Left lung (tissue), 4 donors: ENCODE measurements at regions not wholly inside any gene's neighbourhood (a gene's known extent, or its start where the extent isn't known, plus 50 kb on each side); places are given as distances from the start of the nearest gene placed in this dataset.

Experiments used
- ATAC-seq: fragments of 200-7000 bp; cut with Tn5 transposase; one replicate; pipeline ENCODE4 v1.9.1; 2020; ENCODE audit warnings: moderate library complexity
- DNase-seq, 4 donors: peaks; one replicate each; pipeline ENCODE4 v3.0.0-alpha.2; 2013 to 2020
- H3K27ac ChIP-seq, 2 donors: fragments of 200-600 bp; sonication (generic) in 1 of 2; one replicate each; pipeline versions ENCODE4 v1.5.0 to v1.8.0; 2020 to 2021
- H3K27me3 ChIP-seq, 2 donors: fragments of 200-600 bp; sonication (generic) in 1 of 2; one replicate each; pipeline versions ENCODE4 v1.5.0 to v1.8.0; 2020 to 2021
- H3K36me3 ChIP-seq, 2 donors: fragments of 200-600 bp; sonication (generic) in 1 of 2; one replicate each; pipeline versions ENCODE4 v1.5.0 to v1.8.0; 2020 to 2021
- H3K4me1 ChIP-seq, 2 donors: fragments of 200-600 bp; one replicate each; pipeline ENCODE4 v1.8.0; 2021
- H3K4me3 ChIP-seq, 2 donors: fragments of 200-600 bp; sonication (generic) in 1 of 2; one replicate each; pipeline versions ENCODE4 v1.5.0 to v1.8.0; 2020 to 2021; ENCODE audit warnings: mild to moderate bottlenecking in 1 of 2
- H3K9me3 ChIP-seq, 2 donors: fragments of 200-600 bp; sonication (generic) in 1 of 2; one replicate each; pipeline versions ENCODE4 v1.5.0 to v1.8.0; 2020 to 2021
- intact Hi-C, 2 donors: fragments of 100-400 bp; cut with DNase I; formaldehyde crosslinking; loops; one replicate each; pipeline versions ENCODE4 v1.11.2 to v1.14.2; 2022
- TF ChIP-seq, protein P1 (sequence below), 2 donors: fragments of 200-600 bp; sonication (generic) in 1 of 2; IDR thresholded peaks; one replicate each; pipeline versions ENCODE4 v1.5.0 to v1.8.0; 2021; ENCODE audit warnings: antibody characterized with exemption in 2 of 2
- donor health status: DM: no; HTN: yes; CAD: no.
- donor health status: DM: no; HTN: no; CAD: no.

DNA sequence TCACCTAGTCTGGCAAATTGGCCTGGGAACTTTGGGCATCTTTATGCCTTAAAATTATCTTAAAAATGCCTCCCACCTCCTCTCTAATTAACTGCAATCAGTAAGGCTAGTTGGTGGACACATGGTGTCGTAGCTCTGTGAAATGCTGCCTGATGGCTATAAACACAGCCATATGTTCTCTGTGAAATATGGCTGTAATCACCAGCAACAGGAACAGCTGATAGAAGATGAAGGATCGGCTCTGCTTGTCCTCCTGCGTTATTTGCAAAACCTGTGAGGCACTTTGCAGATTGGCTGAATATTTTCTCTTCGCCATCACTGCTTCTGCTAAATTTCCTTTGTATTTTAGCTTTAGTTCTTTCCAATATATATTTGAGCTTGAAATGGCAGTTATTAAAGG lies 419.6 kb downstream of the RWDD3 start:
- TF ChIP-seq, protein P1, sequence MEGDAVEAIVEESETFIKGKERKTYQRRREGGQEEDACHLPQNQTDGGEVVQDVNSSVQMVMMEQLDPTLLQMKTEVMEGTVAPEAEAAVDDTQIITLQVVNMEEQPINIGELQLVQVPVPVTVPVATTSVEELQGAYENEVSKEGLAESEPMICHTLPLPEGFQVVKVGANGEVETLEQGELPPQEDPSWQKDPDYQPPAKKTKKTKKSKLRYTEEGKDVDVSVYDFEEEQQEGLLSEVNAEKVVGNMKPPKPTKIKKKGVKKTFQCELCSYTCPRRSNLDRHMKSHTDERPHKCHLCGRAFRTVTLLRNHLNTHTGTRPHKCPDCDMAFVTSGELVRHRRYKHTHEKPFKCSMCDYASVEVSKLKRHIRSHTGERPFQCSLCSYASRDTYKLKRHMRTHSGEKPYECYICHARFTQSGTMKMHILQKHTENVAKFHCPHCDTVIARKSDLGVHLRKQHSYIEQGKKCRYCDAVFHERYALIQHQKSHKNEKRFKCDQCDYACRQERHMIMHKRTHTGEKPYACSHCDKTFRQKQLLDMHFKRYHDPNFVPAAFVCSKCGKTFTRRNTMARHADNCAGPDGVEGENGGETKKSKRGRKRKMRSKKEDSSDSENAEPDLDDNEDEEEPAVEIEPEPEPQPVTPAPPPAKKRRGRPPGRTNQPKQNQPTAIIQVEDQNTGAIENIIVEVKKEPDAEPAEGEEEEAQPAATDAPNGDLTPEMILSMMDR (IDR thresholded peaks at IDR 0.05) = no peak

DNA sequence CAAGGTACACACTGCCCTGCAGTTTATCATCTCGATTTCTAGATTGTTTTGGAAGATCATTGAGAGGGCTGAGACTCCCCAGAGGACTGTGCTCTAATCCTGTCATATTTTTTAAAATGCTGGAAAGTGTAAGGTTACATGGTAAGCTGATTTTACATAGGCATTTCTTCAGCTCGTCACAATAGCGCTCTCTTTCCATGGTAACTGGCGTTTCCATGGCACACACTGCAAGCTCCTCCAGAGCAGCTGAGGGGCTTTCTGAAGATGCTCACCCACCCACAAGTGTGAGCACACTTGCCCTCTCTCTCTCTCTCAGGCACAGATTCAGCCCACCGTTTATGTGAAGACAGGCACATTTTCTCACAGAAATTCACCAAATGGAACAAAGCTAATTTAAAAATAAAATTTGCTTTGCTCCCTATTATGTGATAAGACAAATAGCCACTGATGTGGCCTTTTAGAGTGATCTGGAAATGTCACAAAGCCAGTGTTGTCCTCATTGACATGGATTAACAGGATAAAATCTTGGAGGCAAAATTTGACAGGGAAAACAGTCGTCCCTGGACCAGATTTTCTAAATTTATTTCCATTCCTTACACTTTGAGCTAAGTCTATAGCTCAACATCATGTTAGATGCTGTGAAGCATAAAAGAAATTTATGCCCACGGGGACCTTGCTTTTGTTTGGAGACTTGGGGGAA lies 421.5 kb downstream of the RWDD3 start:
- no peak for DNase-seq
- H3K4me3 ChIP-seq = no peak overlapping the region
- intact Hi-C loops = no loop called here
- H3K27ac ChIP-seq = no peak overlapping the region
- no peaks in the 10 kb centered on the region for H3K36me3 ChIP-seq
- ATAC-seq = no peak
- TF ChIP-seq, protein P1 (IDR thresholded peaks at IDR 0.05) = no peak
- peaks cover 0 to 3% of the 10 kb centered on the region in 2 donors for H3K9me3 ChIP-seq
- H3K4me1 ChIP-seq = no peaks in the 10 kb centered on the region
- H3K27me3 ChIP-seq = no peaks in the 10 kb centered on the region

More for the DNA sequence above, 419.6 kb downstream of the RWDD3 start:
- intact Hi-C loops = no loop called here
- Histone ChIP-seq H3K36me3 (no peaks in the 10 kb centered on the region), H3K4me1 (no peaks in the 10 kb centered on the region), H3K27me3 (no peaks in the 10 kb centered on the region), H3K4me3 (no peak overlapping the region), H3K27ac (no peak overlapping the region), H3K9me3 (peaks cover 0 to 4% of the 10 kb centered on the region in 2 donors)
- ATAC-seq (no peak), DNase-seq (no peak)

DNA sequence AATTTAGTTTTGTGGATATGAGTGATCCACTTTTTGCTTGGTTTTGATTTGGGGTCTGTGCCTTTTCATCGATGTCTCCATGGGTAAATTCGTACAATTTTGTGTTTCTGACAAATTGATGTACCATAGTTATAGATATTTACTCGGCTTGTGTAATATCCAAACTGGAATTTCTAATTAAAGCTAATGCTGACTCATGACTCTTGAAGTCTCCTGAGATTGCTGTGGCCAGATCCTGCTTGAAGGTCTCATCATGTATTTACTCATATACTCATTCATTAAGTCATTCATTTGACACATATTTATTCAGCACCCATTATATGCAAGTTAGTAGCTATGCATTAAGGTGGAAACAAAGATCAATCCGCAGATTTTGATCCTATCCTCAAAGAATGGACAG lies 423.2 kb downstream of the RWDD3 start:
- Histone ChIP-seq H3K9me3 (peaks cover 0 to 12% of the 10 kb centered on the region in 2 donors), H3K4me3 (no peak overlapping the region), H3K27me3 (no peaks in the 10 kb centered on the region), H3K4me1 (no peaks in the 10 kb centered on the region), H3K27ac (no peak overlapping the region), H3K36me3 (no peaks in the 10 kb centered on the region)
- ATAC-seq = no peak
- TF ChIP-seq, protein P1 (IDR thresholded peaks at IDR 0.05) = no peak
- intact Hi-C loops = no loop called here
- no peak for DNase-seq

DNA sequence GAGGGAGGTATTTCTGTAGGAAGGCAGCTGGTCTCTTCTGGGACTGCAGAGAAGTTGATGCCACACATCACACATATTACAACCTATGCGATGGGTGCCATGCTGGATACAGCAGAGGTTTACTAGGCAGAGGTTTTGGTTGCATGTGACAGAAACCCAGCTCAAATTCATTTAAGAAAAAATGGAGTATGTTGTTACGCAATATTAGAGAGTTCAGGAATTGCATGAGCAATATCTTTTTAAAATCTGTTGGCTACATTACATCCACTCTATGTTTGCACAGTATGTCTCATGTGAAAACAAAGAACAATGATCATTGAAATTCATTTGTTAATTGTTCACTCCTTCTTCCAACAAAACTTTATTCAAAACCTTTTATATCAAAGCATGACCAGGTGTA lies 425.2 kb downstream of the RWDD3 start:
- Histone ChIP-seq H3K4me3 (no peak overlapping the region), H3K36me3 (no peaks in the 10 kb centered on the region), H3K9me3 (peaks cover 0 to 31% of the 10 kb centered on the region in 2 donors), H3K27me3 (no peaks in the 10 kb centered on the region), H3K27ac (no peak overlapping the region), H3K4me1 (no peaks in the 10 kb centered on the region)
- TF ChIP-seq, protein P1 (IDR thresholded peaks at IDR 0.05) = no peak
- ATAC-seq (no peak), DNase-seq (no peak)
- intact Hi-C loops = no loop called here

DNA sequence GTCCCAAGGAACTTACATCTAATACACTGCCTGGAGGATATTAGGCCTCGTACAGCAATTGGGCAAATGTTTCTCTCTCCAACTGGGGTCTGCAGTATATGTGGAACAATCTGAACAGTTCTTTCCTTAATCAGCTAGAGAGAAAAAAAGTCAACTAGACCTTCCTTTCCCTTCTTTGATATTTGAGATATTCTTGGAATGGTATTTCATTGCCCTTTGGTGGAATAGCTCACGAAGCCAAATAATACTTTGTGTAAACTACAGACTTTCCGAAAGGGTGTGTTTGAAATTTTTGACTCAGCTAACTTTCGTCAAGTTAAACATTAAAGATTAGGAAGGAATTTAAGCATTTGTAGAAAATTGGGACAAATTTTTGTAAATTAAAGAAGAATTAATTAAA lies 425.6 kb downstream of the RWDD3 start:
- Histone ChIP-seq H3K27ac (no peak overlapping the region), H3K27me3 (no peaks in the 10 kb centered on the region), H3K36me3 (no peaks in the 10 kb centered on the region), H3K4me3 (no peak overlapping the region), H3K9me3 (peaks cover 0 to 31% of the 10 kb centered on the region in 2 donors), H3K4me1 (no peaks in the 10 kb centered on the region)
- TF ChIP-seq, protein P1 (IDR thresholded peaks at IDR 0.05) = no peak
- DNase-seq (peak in 2 of 4 donors; percentile 5 to 9), ATAC-seq (no peak)
- intact Hi-C loops = no loop called here
